G401 (cell line): ENCODE measurements at regions not wholly inside any gene's neighbourhood (a gene's known extent, or its start where the extent isn't known, plus 50 kb on each side); places are given as distances from the start of the nearest gene placed in this dataset.

Source experiments
- DNase-seq: peaks from one replicate; pipeline ENCODE4 v3.0.0-alpha.2; 2015; ENCODE audit warnings: low spot score
- in situ Hi-C: cut with HindIII; loops from 2 replicates; pipeline ENCODE4 v1.10.0; 2016; ENCODE audit warnings: low sequenced_read_pairs, mixed read lengths

GRCh38 chr15:26098801-26099200 is 235.7 kb upstream of the ATP10A start:
- DNase-seq, result no peak
- in situ Hi-C loops, result no loop called here

- in situ Hi-C loops, result no loop called here
- DNase-seq, result peak; percentile 40
Measured at GRCh38 chr15:26097216-26097615, 234.1 kb upstream of the ATP10A start.

- in situ Hi-C loops, result no loop called here
- DNase-seq, result no peak
Measured at GRCh38 chr15:26096581-26096980, 233.5 kb upstream of the ATP10A start.

DNA sequence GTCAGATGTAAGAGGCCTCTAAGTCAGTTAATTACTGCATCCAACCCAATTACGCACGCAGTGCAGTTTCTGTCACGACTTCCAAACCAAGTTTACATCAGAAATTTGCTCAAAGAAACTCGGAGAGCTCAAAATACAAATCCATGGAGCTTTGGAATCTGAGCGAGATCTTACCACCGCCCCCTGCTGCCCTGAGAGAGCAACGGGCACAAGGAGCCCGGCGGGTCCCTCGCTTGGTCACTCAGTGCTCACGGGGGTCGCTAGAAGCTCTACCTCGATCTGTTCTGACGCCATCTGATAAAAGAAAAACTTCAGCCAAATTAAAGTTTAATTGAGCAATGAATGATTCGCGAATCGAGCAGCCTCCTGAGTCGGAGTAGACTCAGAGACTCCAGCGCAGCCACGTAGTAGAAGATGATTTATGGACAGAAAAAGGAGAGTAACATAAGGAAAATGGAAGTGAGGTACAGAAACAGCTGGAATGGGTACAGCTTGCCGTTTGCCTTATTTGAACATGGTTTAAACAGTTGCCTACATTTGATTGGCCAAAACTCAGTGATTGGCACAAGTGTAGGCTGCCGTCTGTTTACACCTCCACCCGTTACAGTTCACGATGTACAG is 232.7 kb upstream of the ATP10A start:
- in situ Hi-C loops, result no loop called here
- peak; percentile 64 for DNase-seq

GRCh38 chr15:26091184-26091583 is 228.1 kb upstream of the ATP10A start:
- in situ Hi-C loops, result no loop called here
- peak; percentile 69 for DNase-seq

DNA sequence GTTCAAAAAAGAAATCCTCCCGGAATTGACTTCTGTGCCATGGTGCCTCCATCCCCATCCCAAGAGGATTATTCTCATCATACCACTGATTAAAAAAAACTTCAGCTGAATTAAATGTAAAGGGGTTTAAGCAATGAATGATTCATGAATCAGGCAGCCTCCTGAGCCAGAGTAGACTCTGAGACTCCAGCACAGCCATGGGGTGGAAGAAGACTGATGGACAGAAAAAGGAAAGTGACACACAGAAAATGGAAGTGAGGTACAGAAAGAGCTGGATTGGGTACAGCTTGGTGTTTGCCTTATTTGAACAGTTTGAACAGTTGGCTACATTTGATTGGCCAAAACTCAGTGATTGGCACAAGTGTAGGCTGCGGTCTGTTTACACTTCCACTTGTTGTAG is 224.8 kb upstream of the ATP10A start:
- in situ Hi-C loops, result no loop called here
- peak; percentile 62 for DNase-seq

- DNase-seq, result peak; percentile 71
- in situ Hi-C loops, result no loop called here
Measured at GRCh38 chr15:26087395-26087794, 224.3 kb upstream of the ATP10A start.

DNA sequence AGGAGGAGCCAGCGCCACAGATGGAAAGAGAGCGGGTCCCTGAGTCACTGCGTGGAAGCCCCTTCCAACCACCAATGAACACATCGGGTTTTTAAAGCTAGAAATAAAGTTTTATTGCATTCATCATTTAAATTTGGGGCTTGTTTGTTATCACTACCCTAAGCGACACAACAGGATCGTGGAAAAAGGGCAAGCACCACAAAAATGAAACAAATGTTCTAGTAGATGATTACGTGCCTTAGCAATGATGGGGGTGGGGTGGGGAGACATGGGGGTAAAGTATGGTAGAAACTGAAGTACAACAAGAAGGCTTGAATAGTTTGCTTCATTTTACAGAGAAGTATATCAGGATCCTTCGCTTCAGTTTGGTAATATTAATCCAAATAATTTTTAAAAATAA is 221.6 kb upstream of the ATP10A start:
- in situ Hi-C loops, result no loop called here
- no peak for DNase-seq

- peak; percentile 60 for DNase-seq
- in situ Hi-C loops, result no loop called here
Measured at GRCh38 chr15:26083896-26084295, 220.8 kb upstream of the ATP10A start.

GRCh38 chr15:26083457-26083856 is 220.3 kb upstream of the ATP10A start:
- peak; percentile 64 for DNase-seq
- in situ Hi-C loops, result no loop called here

DNA sequence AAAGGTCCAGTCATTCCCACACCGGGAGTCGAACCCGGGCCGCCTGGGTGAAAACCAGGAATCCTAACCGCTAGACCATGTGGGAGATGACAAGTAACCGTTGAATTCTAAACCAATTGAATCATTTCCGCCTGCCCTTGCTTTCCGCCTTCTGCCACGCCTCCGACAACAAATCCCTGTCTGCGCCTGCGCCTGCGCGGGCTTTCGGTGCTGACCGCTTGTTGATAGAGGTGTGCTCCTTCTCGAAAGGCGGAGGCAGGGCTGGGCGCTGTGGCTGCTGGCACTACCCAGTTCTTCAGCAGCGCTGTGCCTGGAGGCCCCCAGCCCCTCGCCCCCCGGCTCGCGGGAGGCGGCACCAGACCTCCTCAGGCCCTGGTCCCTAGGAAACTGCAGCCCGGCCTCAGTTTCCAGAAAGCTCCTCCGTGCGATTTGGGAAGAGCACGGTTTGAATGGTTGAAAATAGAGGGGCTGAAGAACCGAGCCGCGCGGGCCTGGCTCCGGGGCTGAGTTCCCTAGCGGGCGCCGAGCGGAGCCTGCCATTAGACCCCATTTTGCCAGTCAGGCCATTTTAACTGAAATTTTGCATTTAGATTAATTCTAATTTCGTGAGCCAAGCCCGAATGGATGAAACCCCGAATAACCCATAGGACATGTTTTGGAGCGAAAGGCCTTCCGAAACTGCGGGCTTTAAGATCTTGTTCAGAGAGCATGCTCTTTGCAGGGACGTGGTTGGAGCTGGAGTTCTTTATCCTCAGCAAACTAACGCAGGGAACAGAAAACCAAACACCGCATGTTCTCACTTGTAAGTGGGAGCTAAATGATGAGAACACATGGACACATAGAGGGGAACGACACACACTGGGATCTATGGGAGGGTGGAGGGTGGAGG is 219.3 kb upstream of the ATP10A start:
- in situ Hi-C loops, result no loop called here

DNA sequence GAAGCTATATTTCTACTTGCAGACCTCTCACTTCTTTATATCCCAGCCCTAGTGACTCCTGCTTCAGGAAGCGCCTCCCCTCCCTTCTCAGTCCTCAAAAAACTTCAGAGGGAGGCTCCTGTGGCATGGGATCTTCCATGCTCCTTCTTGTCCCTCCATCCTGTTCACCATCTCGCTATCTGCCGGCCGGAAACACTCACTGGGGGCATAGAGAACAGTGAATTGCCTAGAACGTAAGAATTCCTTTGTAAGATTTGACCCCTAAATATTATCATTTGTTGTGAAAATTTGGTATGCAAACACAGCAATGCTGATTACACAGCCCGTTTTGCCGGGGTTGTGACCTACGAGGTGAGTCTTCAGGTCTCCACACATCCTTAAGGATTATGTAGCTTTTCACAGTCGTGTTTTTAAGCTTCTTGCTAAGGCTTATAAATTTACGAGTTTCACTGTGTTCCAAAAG is 218.7 kb upstream of the ATP10A start:
- DNase-seq, result no peak
- in situ Hi-C loops, result no loop called here

More for the DNA sequence above, 219.3 kb upstream of the ATP10A start:
- DNase-seq, result peak; percentile 98

- in situ Hi-C loops, result no loop called here
- DNase-seq, result no peak
Measured at GRCh38 chr15:26075770-26076169, 212.6 kb upstream of the ATP10A start.

DNA sequence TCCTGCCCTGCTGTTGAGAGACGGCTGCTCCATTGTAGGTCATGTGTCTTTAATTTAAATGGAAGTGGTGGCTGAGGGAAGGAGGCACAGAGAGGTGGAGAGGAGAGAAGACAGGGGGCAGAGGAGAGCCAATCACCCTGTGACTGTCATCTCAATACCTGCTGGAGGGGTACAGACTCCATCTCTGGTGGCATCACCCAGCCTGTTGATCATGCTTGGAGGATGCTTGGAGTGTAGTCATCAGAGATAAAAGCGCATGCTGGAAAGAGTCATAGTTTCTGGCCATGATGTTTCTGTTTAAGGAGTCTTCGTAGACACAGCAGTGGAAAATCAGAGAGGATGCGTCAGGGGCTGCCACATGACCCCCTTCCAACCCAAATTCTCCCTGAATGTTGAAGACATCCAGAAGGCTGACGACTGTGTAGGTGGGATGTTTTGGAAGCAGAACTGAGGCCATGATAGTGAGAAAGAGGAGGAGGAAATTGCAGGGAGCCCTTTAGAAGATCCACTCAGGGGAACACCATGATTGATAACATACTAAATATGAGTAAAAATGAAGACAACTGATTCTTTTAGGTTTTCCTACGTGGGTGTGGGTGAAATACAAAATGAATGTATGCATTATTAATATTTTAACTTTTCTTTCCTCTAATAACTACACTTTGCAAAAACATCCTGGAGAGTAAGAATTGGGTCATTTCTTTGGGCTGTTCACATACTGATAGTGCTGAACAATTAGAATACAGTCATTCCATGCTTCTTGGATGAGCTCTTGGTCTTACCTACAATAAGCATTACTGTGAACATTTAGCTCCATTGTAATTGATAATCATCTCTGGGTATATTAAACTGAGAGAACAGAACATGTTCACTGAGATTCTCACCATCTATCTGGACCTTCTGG is 210.6 kb upstream of the ATP10A start:
- no peak for DNase-seq
- in situ Hi-C loops, result no loop called here

DNA sequence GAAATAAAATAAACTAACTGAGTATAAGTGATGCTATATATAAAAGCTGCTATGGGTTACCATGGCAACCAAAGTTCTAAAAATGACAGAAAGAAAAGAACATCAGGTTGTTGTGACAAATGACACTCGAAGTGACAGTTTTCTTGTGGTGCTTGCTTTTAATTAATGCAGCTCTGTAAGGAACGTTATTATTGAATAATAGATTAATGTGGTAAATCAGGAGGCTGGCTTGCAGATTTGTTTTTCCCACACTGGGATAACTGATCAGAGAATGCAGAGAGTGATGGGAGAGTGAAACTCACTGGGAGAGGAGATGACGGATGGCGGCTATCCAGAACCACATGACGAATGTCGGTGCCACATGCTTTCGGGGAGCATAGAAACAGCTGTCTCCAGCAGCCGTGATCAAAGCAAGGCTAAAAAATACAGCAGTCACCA is 207.0 kb upstream of the ATP10A start:
- no peak for DNase-seq
- in situ Hi-C loops, result no loop called here

DNA sequence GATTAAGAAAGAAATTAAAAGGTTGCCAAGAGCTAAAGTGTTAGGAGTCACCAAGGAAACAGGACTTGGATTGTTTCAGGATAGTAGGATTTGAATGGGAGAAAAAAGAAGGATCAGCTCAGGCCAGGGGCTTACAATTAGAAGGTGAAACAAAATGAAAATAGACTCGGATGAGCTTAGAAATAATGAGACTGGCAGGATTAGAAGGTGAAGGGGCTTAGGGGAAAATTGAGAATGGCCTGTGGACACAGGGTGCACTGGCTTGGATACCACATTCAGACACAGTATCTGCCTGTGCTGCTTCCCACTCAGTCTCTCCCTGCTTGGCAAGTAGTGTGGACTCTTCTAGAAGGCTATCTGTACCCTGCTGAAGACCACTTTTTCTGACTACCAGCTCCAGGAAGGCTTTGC is 206.1 kb upstream of the ATP10A start:
- in situ Hi-C loops, result no loop called here

DNA sequence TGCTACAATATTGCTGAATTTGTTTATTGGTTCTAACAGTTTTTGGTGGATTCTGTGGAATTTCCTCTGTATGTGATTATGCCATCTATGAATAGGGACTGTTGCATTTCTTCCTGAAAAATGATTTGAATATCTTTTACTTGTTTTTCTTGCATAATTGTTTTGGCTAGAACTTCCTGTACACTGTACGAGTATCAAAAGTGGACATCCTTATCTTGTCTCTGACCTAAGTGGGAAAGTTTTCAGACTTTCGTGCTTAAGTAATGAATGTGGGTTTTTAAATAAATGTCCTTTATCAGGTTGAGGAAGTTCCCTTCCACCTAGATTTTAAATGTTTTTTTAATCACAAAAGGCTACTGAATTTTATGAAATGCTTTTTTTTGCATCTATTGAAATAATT is 203.8 kb upstream of the ATP10A start:
- in situ Hi-C loops, result no loop called here
- DNase-seq, result no peak

More for the DNA sequence above, 206.1 kb upstream of the ATP10A start:
- DNase-seq, result peak; percentile 43

- in situ Hi-C loops, result no loop called here
Measured at GRCh38 chr15:26065723-26066122, 202.6 kb upstream of the ATP10A start.

DNA sequence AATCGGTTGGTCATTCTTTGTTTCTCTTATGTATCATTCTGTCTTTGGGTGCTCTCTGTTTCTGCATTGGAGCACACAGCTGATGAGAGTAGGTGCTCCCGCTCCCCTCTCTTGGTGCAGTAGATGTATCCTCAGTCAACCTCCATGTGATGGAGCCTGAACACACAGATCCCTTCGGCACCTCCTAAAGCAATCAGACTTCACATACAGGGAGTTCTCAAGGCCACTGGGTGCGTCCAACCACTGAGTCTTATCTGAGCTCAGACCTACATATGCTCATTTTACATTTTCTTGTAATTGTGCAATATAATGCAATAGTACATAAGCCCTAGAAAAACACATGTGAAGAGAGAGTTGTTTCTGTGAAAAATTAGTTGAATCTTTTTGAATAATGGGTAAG is 198.1 kb upstream of the ATP10A start:
- no peak for DNase-seq
- in situ Hi-C loops, result no loop called here

More at GRCh38 chr15:26065723-26066122, 202.6 kb upstream of the ATP10A start:
- DNase-seq, result peak; percentile 64
